Smooth muscle cell (in vitro differentiated cells): ENCODE measurements at regions not wholly inside any gene's neighbourhood (a gene's known extent, or its start where the extent isn't known, plus 50 kb on each side); places are given as distances from the start of the nearest gene placed in this dataset.

Experiments used
- DNase-seq: peaks from one replicate; lab custom pipeline; 2025; ENCODE audit not compliant: unreplicated experiment; lab: John Stamatoyannopoulos, UW
- H2AFZ ChIP-seq: fragments of 200-600 bp; sonication (generic); 2 replicates; pipeline ENCODE4 v1.6.0; 2016; ENCODE audit warnings: antibody characterized with exemption, low read depth, mild to moderate bottlenecking
- H3F3A ChIP-seq: fragments of 200-600 bp; sonication (generic); 2 replicates; pipeline ENCODE4 v1.6.0; 2017; ENCODE audit warnings: antibody characterized with exemption, low read depth
- H3K27ac ChIP-seq: fragments of 200-600 bp; sonication (generic); 2 replicates; pipeline ENCODE4 v1.5.1; 2016; ENCODE audit warnings: low read depth, mild to moderate bottlenecking
- H3K27me3 ChIP-seq: fragments of 200-600 bp; sonication (generic); 2 replicates; pipeline ENCODE4 v1.6.1; 2016; ENCODE audit warnings: low read depth, mild to moderate bottlenecking
- H3K36me3 ChIP-seq: fragments of 200-600 bp; sonication (generic); 2 replicates; pipeline ENCODE4 v1.5.1; 2016; ENCODE audit warnings: low read depth
- H3K4me1 ChIP-seq: fragments of 200-600 bp; sonication (generic); 2 replicates; pipeline ENCODE4 v1.5.1; 2016; ENCODE audit warnings: low read depth
- H3K4me2 ChIP-seq: fragments of 200-600 bp; sonication (generic); 2 replicates; pipeline ENCODE4 v1.6.0; 2016; ENCODE audit warnings: mild to moderate bottlenecking
- H3K4me3 ChIP-seq: fragments of 200-600 bp; sonication (generic); 2 replicates; pipeline ENCODE4 v1.5.1; 2016; ENCODE audit warnings: mild to moderate bottlenecking
- H3K79me2 ChIP-seq: fragments of 200-600 bp; sonication (generic); 2 replicates; pipeline ENCODE4 v1.6.0; 2016; ENCODE audit warnings: low read depth, mild to moderate bottlenecking
- H3K9ac ChIP-seq: fragments of 200-600 bp; sonication (generic); 2 replicates; pipeline ENCODE4 v1.6.0; 2016; ENCODE audit warnings: low read depth
- H3K9me3 ChIP-seq: fragments of 200-600 bp; sonication (generic); replicated peaks from 2 replicates; pipeline ENCODE4 v1.5.1; 2016; ENCODE audit warnings: low read depth
- H4K20me1 ChIP-seq: fragments of 200-600 bp; sonication (generic); 2 replicates; pipeline ENCODE4 v1.6.0; 2016; ENCODE audit warnings: low read depth
- CTCF ChIP-seq: fragments of 200-600 bp; sonication (generic); IDR thresholded peaks from 2 replicates; pipeline ENCODE4 v1.5.1; 2017; ENCODE audit warnings: borderline replicate concordance, mild to moderate bottlenecking, antibody characterized with exemption; ENCODE audit not compliant: insufficient read depth, poor library complexity, severe bottlenecking
- WGBS: methylation state at CpG from one replicate; pipeline ENCODE4 v1.1.7; 2016; ENCODE audit warnings: low lambda C conversion rate; 5-methylcytosine and 5-hydroxymethylcytosine counted together

DNA sequence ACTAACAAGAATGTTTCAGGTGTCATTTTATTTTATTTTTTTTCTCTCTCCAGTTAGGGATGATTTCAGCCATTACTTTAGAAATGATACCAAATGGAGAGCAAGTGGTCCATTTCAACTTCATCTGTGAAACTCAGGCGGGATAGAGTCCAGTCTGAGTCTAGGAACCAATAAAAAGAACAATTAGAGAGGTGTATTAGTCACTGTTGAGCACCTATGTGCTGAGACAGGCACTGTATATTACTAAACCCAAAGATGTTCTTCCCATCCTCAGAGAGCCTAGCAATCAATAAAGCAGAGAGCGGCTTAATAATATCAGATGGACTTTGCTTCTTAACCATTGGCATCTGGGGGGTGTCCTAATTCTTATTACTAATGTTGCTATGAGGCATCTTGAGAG is 410.3 kb upstream of the SLC24A2 start:
- Histone ChIP-seq H3K9ac (no peak overlapping the region), H3F3A (peaks cover 21% of the 10 kb centered on the region), H3K27ac (peak overlapping the region; percentile 73), H2AFZ (no peak overlapping the region), H3K79me2 (no peaks in the 10 kb centered on the region), H4K20me1 (no peaks in the 10 kb centered on the region), H3K4me3 (no peak overlapping the region), H3K4me1 (peaks cover 26% of the 10 kb centered on the region), H3K27me3 (no peaks in the 10 kb centered on the region), H3K9me3 (peaks cover 10% of the 10 kb centered on the region), H3K36me3 (no peaks in the 10 kb centered on the region), H3K4me2 (peak overlapping the region; percentile 25)
- no peak for DNase-seq
- 88% methylated on average over 2 of the region's 2 CpGs for WGBS
- no peak for TF ChIP-seq CTCF

DNA sequence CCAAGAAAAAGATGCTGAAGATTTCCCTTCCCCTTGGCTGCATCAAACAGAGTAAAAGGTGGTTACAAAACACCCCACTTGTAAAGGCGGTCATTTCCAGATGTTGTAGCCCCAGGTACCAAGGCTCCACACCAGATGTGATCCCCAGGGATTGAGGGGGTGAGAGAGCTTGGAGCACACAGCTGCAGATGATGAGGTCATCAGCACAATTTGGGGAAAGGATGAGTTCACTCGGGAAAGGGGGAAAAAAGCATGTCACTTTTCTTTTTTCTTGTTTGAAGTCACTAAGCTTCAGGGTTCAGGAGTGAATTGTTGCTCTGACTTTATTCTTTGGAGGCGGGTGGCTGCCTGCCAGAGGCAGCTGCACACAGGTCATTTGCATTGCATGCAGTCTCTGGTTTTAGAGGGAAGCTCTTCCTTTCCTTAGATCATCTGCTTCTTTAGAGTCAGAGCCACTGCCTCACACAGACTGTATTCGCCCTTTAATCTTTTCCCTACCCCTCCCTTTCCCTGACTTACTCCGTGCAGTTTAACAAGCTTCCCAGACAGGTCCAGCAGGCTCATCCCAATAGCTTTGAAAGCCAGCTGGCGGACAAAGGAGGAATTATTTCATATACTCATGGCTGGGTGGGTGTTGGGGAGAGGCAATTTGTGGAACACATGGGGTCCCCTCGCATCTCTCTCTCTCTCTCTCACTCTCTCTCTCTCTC is 409.3 kb upstream of the SLC24A2 start:
- H3K9me3 ChIP-seq = peaks cover 10% of the 10 kb centered on the region
- no peak overlapping the region for H3K9ac ChIP-seq
- TF ChIP-seq CTCF = no peak
- no peaks in the 10 kb centered on the region for H4K20me1 ChIP-seq
- H3K36me3 ChIP-seq = no peaks in the 10 kb centered on the region
- no peaks in the 10 kb centered on the region for H3K27me3 ChIP-seq
- no peaks in the 10 kb centered on the region for H3K79me2 ChIP-seq
- peaks cover 15% of the 10 kb centered on the region for H3F3A ChIP-seq
- peak overlapping the region; percentile 25 for H3K4me2 ChIP-seq
- H3K4me1 ChIP-seq = peaks cover 25% of the 10 kb centered on the region
- H2AFZ ChIP-seq = no peak overlapping the region
- no peak overlapping the region for H3K4me3 ChIP-seq
- no peak for DNase-seq
- WGBS = 8% methylated on average over 7 of the region's 7 CpGs
- peak overlapping the region; percentile 73 for H3K27ac ChIP-seq

GRCh38 chr9:20191228-20191840 is 402.5 kb upstream of the SLC24A2 start:
- no peaks in the 10 kb centered on the region for H3K27me3 ChIP-seq
- H3K9ac ChIP-seq = no peak overlapping the region
- H3K4me1 ChIP-seq = peaks cover 18% of the 10 kb centered on the region
- H2AFZ ChIP-seq = no peak overlapping the region
- no peak overlapping the region for H3K4me3 ChIP-seq
- peaks cover 9% of the 10 kb centered on the region for H3K9me3 ChIP-seq
- no peaks in the 10 kb centered on the region for H3K79me2 ChIP-seq
- no peaks in the 10 kb centered on the region for H4K20me1 ChIP-seq
- 84% methylated on average over 4 of the region's 4 CpGs for WGBS
- H3K27ac ChIP-seq = no peak overlapping the region
- no peak for TF ChIP-seq CTCF
- no peak for DNase-seq
- H3K36me3 ChIP-seq = no peaks in the 10 kb centered on the region
- H3K4me2 ChIP-seq = no peak overlapping the region
- H3F3A ChIP-seq = no peaks in the 10 kb centered on the region

- Histone ChIP-seq H3K4me2 (no peak overlapping the region), H3K4me1 (peaks cover 18% of the 10 kb centered on the region), H3K79me2 (no peaks in the 10 kb centered on the region), H2AFZ (no peak overlapping the region), H3F3A (no peaks in the 10 kb centered on the region), H4K20me1 (no peaks in the 10 kb centered on the region), H3K36me3 (no peaks in the 10 kb centered on the region), H3K9ac (no peak overlapping the region), H3K4me3 (no peak overlapping the region), H3K27ac (no peak overlapping the region), H3K27me3 (no peaks in the 10 kb centered on the region), H3K9me3 (no peaks in the 10 kb centered on the region)
- no peak for TF ChIP-seq CTCF
- no peak for DNase-seq
- 74% methylated on average over 4 of the region's 4 CpGs for WGBS
Observed at GRCh38 chr9:20189871-20190270, 401.0 kb upstream of the SLC24A2 start.
